Stomach (tissue), 4 donors: ENCODE measurements at regions not wholly inside any gene's neighbourhood (a gene's known extent, or its start where the extent isn't known, plus 50 kb on each side); places are given as distances from the start of the nearest gene placed in this dataset.

Experiments used
- CTCF ChIP-seq, 7 experiments: fragments of 450-650 bp in 4 of 7; fragments of 200-600 bp in 3 of 7; sonication (generic) in 3 of 7; IDR thresholded peaks; one replicate each; pipeline ENCODE4 v1.5.1; 2016 to 2019; ENCODE audit warnings: antibody characterized with exemption in 7 of 7, control low read depth in 2 of 7, mild to moderate bottlenecking in 1 of 7
- EP300 ChIP-seq: sonication (generic); formaldehyde crosslinking; IDR thresholded peaks from one replicate; pipeline ENCODE4 v1.6.1; 2017; ENCODE audit warnings: antibody characterized with exemption

- no peak for TF ChIP-seq EP300
- no peak for TF ChIP-seq CTCF (IDR thresholded peaks at IDR 0.05)
These were observed 149.4 kb downstream of the SNAPC1 start for GRCh38 chr14:61911574-61911973.
